ENCODE measurements at regions not wholly inside any gene's neighbourhood (a gene's known extent, or its start where the extent isn't known, plus 50 kb on each side); places are given as distances from the start of the nearest gene placed in this dataset.

GRCh38 chr2:122236152-122236874 lies 480.9 kb downstream of the TSN start:
- DNase-seq, result no peak

DNA sequence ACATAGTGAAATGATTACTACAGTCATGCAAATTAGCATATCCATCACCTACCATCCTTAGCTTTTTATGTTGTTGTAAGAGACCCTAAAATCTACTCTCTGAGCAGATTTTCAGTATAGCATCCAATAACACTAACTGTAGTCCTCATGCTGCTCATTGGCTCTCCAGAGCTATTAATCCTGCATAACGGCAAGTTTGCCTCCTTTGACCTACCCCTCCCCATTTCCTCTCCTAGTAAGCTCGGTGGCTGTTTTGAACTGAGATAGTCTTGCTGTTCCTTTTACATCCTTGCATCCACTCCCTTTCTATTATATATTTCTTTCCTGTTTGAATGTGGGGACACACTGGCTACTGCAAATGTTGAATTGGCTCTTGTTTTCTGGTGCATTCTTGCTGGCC lies 481.5 kb downstream of the TSN start:
- DNase-seq, result no peak

DNA sequence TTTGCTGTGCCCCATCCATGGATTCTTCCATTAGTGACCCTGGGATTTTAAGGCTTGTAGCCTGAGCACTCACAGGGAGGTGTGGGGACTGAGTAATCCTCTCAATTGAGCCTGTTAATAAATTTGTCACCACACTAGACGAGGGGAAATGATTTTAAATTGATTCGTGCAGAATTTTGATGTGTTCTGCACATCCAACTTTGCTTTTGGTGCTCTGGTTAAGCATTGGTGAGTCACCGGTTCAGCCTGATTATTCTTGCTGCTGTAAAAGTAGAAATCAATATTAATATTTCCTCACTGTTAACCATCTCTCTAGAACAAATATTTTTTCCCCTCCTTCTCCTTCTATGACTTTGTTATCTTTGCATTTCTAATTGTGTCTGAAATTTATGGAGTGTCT lies 482.0 kb downstream of the TSN start:
- DNase-seq, result no peak

DNA sequence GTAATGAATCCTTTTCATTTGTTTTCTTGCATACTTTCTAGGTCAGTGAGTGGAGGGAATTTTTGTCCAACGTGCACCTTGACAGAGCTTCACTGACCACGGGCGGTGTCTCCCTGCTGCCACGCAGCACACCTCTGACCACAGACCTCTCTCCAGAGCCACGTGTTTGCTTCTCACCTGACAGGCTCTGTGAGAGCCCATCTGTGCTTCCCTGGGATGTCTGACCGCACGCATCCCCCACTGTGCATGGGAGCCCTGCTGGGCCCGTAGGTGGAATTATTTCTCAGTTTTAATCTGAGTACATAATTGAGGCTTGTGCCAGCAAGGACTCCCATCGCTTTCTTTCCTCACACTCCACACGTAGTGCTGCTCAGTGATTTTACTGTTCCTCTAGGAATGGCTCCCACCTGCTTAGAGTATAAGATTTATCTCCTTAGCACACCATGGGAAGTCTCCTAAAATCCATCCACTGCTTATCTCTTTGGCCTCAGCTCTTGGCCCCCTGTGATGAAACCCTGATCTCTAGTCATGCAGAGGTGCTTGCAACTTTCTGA lies 482.6 kb downstream of the TSN start:
- DNase-seq, result no peak

DNA sequence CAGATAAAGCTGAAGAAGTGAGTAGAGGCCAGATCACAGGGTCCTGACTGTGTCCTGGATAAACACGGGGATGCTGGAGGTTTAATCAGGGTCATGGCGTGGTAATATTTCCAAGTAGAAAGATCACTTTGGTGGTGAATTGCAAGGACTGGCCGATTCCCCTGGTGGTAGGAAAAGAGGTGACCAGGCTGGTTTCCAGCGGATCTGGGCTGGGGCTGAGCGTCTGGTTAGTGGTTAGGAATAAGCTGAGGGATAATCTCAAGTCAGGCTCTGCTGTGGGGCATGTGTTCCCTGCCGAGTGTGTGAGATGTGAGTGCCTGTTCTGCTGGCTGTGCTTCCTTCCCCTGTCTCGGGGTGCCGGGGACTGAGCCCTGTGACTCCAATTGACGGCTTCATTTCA lies 484.0 kb downstream of the TSN start:
- DNase-seq, result no peak

GRCh38 chr2:122244598-122245229 lies 489.3 kb downstream of the TSN start:
- DNase-seq, result no peak

GRCh38 chr2:122249673-122250072 lies 494.2 kb downstream of the TSN start:
- no peak for DNase-seq

- DNase-seq, result no peak
Observed at GRCh38 chr2:122251158-122251557, 495.7 kb downstream of the TSN start.

GRCh38 chr2:122251566-122251965 lies 496.1 kb downstream of the TSN start:
- DNase-seq, result no peak

- no peak for DNase-seq
Observed at GRCh38 chr2:122255924-122256323, 500.5 kb downstream of the TSN start.

DNA sequence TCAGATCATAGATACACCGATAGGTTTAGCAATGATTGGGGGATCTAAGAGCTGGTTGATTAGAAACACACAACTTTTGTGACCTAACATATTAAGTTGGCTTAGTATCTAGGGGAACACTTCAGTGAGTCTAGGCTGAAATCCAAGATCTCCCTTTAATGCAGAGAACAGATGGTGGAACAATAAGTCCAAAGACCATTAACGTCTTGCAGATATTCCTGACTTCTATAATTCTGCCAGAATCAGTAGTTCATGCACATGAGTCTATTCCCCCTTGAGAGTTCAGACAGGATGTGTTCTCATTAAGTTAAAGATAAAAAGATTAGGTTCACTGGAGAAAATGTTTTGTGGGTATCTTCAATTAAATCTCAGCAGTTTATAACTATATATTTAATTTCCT lies 506.5 kb downstream of the TSN start:
- DNase-seq, result peak; percentile 60

- DNase-seq, result no peak
Observed at GRCh38 chr2:122263746-122264145, 508.3 kb downstream of the TSN start.

DNA sequence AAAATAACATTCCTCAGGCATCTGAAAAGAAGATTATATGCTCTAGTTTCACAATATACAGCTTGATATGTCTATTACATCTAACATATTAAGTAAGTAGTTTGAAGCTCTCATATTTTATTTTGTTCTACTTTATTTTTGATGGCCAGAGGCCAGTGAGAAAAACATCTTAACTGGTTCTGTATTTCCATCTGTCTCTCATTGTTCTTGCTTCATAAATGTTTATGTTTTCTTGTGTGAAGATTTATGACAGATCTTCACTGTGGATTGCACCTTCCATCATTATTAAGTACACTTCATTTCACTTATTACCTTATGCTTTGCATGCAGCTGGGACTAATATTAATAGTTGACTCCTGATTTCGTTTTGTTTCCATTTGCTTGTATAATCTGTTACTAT lies 511.2 kb downstream of the TSN start:
- DNase-seq, result no peak

- DNase-seq, result no peak
Observed at GRCh38 chr2:122267947-122268346, 512.5 kb downstream of the TSN start.

GRCh38 chr2:122273785-122274419 lies 518.5 kb downstream of the TSN start:
- DNase-seq, result no peak

DNA sequence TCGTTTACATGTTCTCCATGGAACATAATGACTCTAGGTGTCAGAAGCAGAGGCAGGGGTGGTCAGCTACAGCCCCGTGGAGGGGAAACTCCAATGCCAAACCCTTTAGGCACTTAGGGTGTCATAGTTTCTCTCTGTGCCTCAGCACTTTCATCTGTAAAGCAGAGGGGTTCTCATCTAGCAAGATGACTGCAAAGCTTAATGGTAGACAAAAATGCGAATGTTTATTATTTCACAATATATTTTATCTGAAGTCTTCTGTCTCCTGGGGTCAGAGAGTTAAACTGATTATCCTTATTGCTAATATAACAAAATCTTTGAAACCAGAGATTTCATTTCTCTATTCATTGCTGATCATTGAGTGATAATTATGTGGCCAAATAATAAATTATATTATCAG lies 522.5 kb downstream of the TSN start:
- DNase-seq, result no peak

DNA sequence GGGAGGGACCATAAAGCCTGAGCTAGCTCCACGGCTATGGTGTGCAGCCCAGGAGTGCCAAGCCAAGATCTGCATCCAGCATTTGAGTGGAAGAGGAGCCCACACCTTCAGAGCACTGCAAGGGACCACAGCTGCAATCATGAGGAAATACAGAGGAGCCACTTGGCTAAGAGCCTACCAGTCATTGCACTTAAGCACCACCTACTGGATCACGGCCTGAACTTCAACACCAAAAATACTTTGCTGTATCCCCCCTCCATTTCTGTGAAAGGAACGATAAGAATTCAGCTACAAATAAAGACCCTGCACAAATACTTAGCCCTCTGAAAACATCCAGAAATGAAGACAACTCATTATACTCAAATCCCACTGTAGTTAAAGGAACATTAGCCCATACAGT lies 545.3 kb downstream of the TSN start:
- no peak for DNase-seq

GRCh38 chr2:122307763-122308162 lies 552.3 kb downstream of the TSN start:
- no peak for DNase-seq

- DNase-seq, result peak; percentile 8
Observed at GRCh38 chr2:122315306-122315705, 559.9 kb downstream of the TSN start.

DNA sequence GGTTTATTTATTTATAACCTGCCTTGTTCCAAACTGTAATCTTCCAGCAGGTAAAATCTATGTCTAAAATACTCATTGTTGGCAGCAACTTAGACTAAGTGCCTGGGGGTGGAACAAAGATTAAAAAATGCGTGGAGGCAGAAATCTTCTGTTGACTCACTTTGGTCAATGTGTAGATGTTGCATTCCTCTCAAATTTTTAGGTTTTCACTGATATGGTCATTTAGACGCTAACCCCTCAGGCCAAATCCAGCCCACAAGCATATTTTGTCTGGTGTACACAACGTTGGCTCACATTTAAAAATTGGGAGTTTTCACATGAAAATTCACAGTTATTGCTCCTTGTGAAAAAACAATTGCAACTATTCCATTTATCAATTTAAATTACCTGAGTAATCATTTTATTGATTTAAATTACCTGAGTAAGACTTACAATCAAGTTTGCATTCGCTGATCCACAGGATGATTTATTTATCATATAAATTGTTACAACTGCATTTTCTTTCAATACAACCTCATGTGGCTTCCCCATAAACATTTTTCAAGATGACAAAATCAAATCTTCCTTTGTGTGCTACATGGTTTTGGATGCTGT lies 564.2 kb downstream of the TSN start:
- no peak for DNase-seq

GRCh38 chr2:122322815-122323214 lies 567.4 kb downstream of the TSN start:
- DNase-seq, result no peak

- DNase-seq, result no peak
Observed at GRCh38 chr2:122323927-122324326, 568.5 kb downstream of the TSN start.

DNA sequence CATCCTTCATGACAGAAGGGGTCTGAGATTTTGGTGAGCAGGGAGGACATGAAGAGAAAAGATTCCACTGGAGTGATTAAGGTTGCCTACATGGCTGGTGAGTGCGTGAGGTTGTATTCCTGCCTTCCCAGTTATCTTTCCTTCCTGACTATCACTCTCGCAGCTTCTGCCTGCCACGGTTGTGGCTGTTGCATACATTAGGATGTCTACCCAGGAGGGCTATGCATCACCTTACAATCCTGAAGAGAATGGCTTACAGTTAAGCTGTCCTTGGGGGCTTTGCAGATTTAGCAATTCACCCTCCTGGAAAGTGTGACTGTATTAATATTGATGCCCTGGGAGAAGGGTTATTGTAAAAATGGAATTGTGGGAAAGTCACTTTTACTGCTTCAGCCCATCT lies 571.0 kb downstream of the TSN start:
- no peak for DNase-seq

Data from hindlimb muscle (tissue), 1 donor.